ENCODE measurements at regions not wholly inside any gene's neighbourhood (a gene's known extent, or its start where the extent isn't known, plus 50 kb on each side); places are given as distances from the start of the nearest gene placed in this dataset.

DNA sequence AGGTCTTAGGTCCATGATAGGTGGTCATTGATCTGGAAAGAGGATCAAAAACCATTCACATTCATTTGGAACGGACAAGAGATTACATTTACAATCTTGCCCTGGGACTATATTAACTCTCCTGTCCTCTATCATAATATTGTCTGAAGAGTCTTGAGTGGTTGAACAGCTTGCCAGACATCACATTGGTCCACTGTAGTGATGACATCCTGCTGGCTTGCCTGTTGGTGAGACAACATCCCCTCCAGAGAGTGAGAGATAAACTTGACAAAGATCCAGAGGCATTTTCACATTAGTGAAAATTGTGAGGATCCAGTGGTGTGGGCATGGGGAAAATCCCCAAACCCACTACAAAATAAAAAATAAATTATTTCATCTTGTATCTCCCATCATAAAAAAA lies 155.7 kb upstream of the LEF1 start:
- peaks cover 1% of the 10 kb centered on the region for H3K36me3 Mint-ChIP-seq (ENCODE audit: low read depth)
- H3K9me3 Mint-ChIP-seq (ENCODE audit: low read depth) = peaks cover 4% of the 10 kb centered on the region
- H3K27me3 Mint-ChIP-seq (ENCODE audit: low read depth) = no peaks in the 10 kb centered on the region
- peaks cover 10% of the 10 kb centered on the region for H3K4me1 Mint-ChIP-seq (ENCODE audit: low read depth)
- DNase-seq (ENCODE audit: low spot score) = no peak
- TF ChIP-seq, protein P1, sequence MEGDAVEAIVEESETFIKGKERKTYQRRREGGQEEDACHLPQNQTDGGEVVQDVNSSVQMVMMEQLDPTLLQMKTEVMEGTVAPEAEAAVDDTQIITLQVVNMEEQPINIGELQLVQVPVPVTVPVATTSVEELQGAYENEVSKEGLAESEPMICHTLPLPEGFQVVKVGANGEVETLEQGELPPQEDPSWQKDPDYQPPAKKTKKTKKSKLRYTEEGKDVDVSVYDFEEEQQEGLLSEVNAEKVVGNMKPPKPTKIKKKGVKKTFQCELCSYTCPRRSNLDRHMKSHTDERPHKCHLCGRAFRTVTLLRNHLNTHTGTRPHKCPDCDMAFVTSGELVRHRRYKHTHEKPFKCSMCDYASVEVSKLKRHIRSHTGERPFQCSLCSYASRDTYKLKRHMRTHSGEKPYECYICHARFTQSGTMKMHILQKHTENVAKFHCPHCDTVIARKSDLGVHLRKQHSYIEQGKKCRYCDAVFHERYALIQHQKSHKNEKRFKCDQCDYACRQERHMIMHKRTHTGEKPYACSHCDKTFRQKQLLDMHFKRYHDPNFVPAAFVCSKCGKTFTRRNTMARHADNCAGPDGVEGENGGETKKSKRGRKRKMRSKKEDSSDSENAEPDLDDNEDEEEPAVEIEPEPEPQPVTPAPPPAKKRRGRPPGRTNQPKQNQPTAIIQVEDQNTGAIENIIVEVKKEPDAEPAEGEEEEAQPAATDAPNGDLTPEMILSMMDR (IDR thresholded peaks at IDR 0.05) = no peak
- H3K27ac Mint-ChIP-seq (ENCODE audit: unreplicated experiment) = no peak overlapping the region
- no peak overlapping the region for H3K4me3 Mint-ChIP-seq (ENCODE audit: unreplicated experiment)

DNA sequence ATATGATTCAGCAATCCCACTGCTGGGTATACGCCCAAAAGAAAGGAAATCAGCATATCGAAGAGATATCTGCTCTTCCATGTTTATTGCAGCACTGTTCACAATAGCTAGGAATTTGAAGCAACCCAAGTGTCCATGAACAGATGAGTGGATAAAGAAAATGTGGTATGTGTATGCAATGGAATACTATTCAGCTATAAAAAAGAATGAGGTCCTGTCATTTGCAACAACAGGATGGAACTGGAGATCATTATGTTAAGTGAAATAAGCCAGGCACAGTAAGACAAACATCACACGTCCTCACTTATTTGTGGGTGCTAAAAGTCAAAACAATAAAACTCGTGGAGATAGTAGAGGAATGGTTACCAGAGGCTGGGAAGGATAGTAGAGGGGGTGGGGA lies 153.8 kb upstream of the LEF1 start:
- TF ChIP-seq, protein P1 (IDR thresholded peaks at IDR 0.05) = no peak
- Mint-ChIP-seq H3K27me3 (ENCODE audit: low read depth) (no peaks in the 10 kb centered on the region), H3K4me1 (ENCODE audit: low read depth) (peaks cover 12% of the 10 kb centered on the region), H3K27ac (ENCODE audit: unreplicated experiment) (no peak overlapping the region), H3K4me3 (ENCODE audit: unreplicated experiment) (no peak overlapping the region), H3K9me3 (ENCODE audit: low read depth) (peaks cover 4% of the 10 kb centered on the region), H3K36me3 (ENCODE audit: low read depth) (no peaks in the 10 kb centered on the region)
- no peak for DNase-seq (ENCODE audit: low spot score)

DNA sequence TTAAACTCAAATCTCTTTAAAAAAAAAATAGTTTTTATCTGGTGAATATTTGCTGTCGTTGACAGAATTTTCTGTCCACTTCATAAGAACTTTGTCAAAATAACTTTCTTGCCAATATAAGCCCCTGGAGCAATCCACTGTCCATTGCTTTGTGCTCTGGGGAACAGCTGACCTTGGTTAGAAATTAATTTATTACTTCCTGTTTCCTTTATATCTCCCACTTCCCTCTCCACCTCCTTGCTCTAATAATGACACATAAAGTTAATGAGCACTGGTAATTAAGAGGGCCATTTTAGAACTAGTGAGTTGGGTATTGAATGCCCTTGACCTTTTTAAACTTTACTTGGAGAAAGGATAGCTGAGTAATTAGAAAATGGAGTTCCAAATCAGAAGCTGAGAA lies 151.3 kb upstream of the LEF1 start:
- Mint-ChIP-seq H3K4me1 (ENCODE audit: low read depth) (peaks cover 12% of the 10 kb centered on the region), H3K4me3 (ENCODE audit: unreplicated experiment) (no peak overlapping the region), H3K36me3 (ENCODE audit: low read depth) (no peaks in the 10 kb centered on the region), H3K27me3 (ENCODE audit: low read depth) (no peaks in the 10 kb centered on the region), H3K9me3 (ENCODE audit: low read depth) (peaks cover 4% of the 10 kb centered on the region), H3K27ac (ENCODE audit: unreplicated experiment) (no peak overlapping the region)
- TF ChIP-seq, protein P1 (IDR thresholded peaks at IDR 0.05) = no peak
- no peak for DNase-seq (ENCODE audit: low spot score)

DNA sequence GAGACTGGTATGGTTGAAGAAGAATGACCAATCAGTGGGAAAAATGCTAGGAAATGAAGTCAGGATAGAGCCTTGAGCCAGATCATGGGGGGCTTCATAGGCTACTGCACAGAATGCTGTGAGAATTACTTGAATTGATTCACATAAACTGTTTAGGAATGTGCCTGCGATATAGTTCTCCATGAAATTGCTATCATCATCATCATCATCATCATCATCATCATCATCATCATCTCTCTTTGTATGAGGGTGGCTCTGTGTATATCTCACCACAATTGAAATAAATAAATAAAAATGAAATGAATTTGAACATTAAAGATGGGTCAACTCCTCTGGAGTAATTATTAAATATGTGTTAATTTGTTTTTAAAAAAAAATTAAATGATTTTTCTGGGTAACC lies 148.6 kb upstream of the LEF1 start:
- Mint-ChIP-seq H3K27me3 (ENCODE audit: low read depth) (no peaks in the 10 kb centered on the region), H3K9me3 (ENCODE audit: low read depth) (peaks cover 1% of the 10 kb centered on the region), H3K36me3 (ENCODE audit: low read depth) (no peaks in the 10 kb centered on the region), H3K4me3 (ENCODE audit: unreplicated experiment) (no peak overlapping the region), H3K27ac (ENCODE audit: unreplicated experiment) (no peak overlapping the region), H3K4me1 (ENCODE audit: low read depth) (peaks cover 12% of the 10 kb centered on the region)
- TF ChIP-seq, protein P1 (IDR thresholded peaks at IDR 0.05) = no peak
- no peak for DNase-seq (ENCODE audit: low spot score)

DNA sequence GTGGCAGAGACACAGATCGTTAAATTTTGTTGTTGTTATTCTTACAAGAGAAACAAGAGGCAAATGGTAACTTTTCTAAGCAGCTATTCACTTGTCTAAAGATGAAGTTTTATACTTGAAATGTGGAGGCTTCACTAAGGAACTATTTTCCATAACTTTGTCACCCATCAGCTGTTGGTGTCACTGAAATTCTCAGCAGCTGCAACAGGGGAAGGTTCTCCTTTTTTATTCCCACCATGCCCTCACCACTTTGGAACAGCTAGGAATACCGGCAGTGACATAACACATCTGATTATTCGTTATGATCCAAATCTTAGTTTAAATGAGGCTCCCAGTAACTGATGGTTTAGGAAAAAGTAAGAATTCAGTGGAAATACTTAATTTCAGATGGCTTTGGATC lies 147.0 kb upstream of the LEF1 start:
- Mint-ChIP-seq H3K27me3 (ENCODE audit: low read depth) (no peaks in the 10 kb centered on the region), H3K4me3 (ENCODE audit: unreplicated experiment) (no peak overlapping the region), H3K36me3 (ENCODE audit: low read depth) (peaks cover 3% of the 10 kb centered on the region), H3K27ac (ENCODE audit: unreplicated experiment) (no peak overlapping the region), H3K9me3 (ENCODE audit: low read depth) (peaks cover 4% of the 10 kb centered on the region), H3K4me1 (ENCODE audit: low read depth) (peaks cover 12% of the 10 kb centered on the region)
- DNase-seq (ENCODE audit: low spot score) = no peak
- TF ChIP-seq, protein P1 (IDR thresholded peaks at IDR 0.05) = no peak

All from chondrocyte (in vitro differentiated cells).